NCI-H526 (cell line): ENCODE measurements at regions not wholly inside any gene's neighbourhood (a gene's known extent, or its start where the extent isn't known, plus 50 kb on each side); places are given as distances from the start of the nearest gene placed in this dataset.
"Not testable (repeated sequence)": the region's sequence is repeated elsewhere in the genome, so short reads cannot be mapped to it uniquely, and the experiment has no call there.

Experiments
- DNase-seq, 2 experiments: peaks; one replicate each; lab custom pipeline; 2025; lab: John Stamatoyannopoulos, UW

DNA sequence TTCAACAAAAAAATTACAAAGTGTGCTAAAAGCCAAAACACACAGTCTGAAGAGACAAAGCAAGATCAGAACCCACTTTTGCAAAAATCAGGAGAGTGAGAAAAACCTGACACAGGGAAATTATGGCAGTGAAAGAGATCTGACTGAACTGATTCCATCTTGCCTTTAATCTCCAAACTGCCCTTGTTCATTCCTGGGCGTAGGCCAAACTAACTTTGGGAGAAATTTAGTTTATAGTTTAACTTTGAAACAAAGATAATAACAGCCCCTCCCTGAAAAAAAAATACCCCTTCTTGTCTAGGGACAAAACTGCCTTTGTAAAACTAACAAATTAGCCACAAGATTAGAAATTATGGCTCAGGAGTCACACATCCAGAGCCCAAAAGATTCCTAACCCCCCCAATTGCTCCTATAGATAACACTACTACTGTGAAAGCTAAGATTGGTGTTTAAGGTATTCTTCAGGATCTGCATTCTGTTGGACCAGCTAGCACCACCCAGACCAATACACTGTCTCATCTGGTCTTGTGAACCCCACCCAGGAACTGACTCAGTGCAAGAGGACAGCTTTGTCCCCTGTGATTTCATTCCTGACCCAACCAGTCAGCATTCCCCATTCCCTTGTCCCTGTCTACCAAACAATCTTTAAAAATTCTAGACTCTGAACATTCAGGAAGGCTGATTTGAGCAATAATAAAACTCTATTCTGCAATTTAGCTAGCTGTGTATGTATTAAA is 226.1 kb upstream of the SH3BP4 start:
- no peak for DNase-seq

- DNase-seq: no peak
These were observed 227.0 kb upstream of the SH3BP4 start for GRCh38 chr2:234724850-234725249.

- no peak for DNase-seq
These were observed 226.5 kb upstream of the ARL4C start for GRCh38 chr2:234723400-234723799.

DNA sequence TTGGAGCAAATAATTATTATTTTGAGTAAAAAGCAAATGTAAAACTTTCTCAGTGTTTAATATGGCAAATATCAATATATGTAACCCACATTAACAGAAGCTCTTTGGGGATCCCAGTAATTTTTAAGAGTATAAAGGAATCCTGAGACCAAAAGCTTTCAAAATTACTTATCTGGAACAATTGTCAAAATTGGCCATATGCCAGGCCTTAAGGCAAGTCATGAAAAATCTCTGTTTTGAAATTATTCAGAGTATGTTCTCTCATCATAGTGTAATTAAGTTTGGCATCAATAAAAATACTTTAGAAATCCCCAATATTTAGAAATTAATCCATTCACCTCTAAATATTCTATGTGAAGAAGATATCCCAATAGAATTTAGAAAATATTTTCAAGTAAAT is 225.3 kb upstream of the ARL4C start:
- no peak for DNase-seq

DNA sequence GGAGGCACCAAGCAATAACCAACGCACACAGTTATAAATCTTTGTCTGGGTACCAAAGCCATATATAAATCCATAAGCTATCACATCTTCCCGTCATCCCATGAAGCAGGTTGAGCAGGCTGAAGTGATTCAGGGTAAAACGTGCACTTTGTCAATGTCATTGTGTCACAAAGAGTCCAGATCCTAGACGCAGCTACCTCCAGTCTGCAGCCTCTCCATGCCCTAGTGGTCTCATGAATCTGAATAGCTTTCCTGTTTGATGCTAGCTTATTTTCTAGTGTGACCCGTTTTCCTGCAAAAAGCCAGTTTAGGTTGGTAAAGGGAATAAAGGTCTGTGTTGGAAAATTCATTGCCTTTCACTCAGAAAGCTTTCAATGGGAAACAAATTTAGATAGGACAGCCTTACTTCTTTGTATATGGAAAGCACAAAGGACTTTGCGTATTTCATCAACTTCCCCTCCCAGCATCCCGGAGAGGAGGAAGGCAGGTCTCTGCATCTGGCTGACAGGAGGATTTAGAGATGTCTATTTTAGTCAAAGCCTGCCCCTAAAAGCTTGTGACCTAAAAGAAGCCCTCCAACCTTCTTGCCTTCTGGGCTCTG is 222.3 kb upstream of the ARL4C start:
- DNase-seq: no peak

GRCh38 chr2:234716271-234716670 is 219.4 kb upstream of the ARL4C start:
- DNase-seq: no peak

DNA sequence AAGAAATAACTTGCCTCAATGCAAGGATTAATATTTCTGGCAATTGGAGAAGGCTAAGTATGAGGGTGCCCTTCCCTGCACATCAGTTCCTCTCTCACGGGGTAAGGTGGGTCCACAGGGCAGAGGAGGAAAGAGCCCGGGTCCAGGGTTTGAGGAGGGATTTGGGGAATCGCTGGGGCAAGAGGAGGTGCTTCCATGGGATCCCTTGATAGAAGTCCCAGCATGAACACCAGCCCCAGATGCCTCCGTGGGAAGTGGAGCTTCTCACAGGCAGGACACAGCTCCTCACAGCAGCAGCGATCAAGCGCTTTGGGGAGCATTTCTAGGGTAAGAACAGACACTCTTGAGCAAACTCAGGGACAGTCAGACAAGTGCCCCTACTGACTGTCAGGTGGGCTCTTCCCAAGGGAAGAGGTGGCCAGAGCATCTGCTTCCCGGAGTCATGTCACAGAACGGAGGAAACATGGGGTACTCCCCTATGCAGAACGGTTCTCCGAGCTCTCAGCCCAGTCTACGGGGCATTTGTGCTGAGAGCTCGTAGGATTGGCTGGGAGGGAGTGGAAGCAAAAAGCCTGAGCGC is 218.9 kb upstream of the ARL4C start:
- DNase-seq: no peak

DNA sequence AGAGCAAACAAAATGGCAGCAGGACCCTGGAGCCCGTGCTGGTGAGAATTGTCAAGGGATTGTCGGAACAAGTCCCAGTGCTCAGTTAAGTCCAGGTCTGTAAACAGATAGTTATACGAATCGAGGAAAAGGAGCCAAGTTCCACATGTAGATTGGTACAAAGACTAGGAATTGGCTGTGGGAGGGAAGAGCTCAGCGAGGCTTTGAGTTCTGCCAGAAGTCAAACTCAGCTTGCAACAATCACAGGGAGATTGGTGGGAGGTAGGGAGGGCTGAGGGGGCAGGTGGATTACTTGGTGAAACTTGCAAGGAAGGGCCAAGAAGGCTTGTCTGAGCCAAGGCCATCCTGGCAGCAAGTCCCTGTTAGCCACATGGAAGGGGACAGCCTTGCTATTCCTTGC is 217.8 kb upstream of the ARL4C start:
- DNase-seq: no peak

GRCh38 chr2:234712421-234712935 is 215.6 kb upstream of the ARL4C start:
- no peak for DNase-seq

DNA sequence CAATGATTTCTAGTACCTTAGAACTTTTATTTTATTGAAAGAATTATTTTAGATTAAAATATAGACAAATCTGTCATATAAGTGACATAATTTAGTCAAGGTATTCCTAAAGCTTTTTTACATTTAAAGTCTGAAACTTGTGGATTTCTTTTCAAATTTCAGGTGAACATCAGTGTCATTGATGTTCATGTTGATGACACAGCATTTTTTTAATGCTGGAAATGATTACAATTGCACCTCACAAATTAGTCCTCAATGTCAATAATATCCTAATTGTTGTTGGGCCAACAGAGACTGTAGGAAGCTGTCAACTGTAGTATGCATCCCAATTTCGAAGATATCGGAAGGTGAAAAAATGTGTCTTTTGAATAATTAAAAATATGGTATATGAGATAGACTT is 214.4 kb upstream of the ARL4C start:
- DNase-seq: no peak

- DNase-seq: no peak
These were observed 213.7 kb upstream of the ARL4C start for GRCh38 chr2:234710587-234710986.

GRCh38 chr2:234710066-234710465 is 213.2 kb upstream of the ARL4C start:
- DNase-seq: no peak

GRCh38 chr2:234708717-234709116 is 211.8 kb upstream of the ARL4C start:
- DNase-seq: no peak

GRCh38 chr2:234708091-234708683 is 211.3 kb upstream of the ARL4C start:
- DNase-seq: no peak

DNA sequence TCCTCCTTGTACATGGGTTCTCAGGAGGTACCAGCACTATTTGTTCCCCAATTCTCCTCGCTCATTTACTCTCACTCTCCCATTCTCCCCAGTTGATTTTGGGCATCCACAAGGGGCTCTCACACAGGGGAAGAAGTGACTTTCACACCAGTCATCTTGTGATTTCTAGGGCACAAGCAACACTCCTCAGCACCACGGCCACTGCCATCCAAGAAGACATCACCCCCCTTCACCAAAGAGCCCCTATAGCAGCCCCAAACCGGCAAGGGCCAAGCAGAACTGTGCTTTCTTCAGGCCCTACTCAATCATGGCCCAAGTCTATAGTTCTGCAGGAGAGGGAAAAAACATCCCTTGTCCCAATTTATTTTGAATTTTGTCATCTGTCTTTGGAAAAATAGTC is 209.2 kb upstream of the ARL4C start:
- DNase-seq: no peak

- no peak for DNase-seq
These were observed 208.2 kb upstream of the ARL4C start for GRCh38 chr2:234705108-234705507.

DNA sequence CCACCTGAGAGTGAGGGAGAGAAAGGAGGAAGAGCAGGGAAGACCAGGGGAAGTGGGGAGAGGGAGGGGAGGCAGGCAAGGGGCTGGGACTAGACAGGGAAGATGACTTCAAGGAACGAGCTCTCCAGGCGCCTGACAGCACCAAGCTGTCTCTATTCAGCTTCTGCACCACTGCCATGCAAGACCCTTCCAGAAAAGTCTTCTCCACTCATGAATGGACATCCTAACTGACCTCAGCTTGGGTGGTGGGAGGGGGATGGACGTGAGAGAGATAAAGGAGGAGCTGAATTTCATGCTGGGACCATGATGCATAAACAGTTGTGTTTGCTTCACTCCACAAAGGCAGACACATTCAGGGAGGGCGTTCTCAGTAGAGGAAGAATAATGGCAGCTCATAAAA is 206.4 kb upstream of the ARL4C start:
- no peak for DNase-seq

DNA sequence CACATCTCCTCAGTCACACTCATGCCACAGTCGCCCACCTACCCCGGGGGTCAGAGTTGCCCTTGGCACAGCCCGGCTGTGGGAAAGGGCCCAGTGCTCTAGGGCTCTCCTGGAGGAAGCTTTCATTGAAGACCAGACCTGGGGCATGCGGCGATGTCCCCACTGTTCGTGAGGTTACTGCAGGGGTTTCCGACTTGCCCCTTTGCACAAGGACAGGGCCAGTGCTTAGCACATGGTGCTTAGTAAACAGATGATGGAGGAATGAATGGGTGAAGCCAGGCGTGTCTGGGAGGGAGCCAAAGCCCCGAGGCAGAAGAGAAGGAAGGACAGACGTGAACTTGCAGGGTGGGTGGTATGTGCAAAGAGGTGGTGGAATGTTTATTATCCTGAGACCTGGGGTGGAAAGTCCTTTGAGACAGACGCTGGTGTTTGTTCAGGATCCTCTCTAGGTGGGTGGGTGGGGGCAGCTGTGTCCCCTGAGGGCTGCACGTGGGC is 205.9 kb upstream of the ARL4C start:
- DNase-seq: no peak

- DNase-seq: no peak
These were observed 205.0 kb upstream of the ARL4C start for GRCh38 chr2:234701841-234702240.

- no peak for DNase-seq
These were observed 204.5 kb upstream of the ARL4C start for GRCh38 chr2:234701421-234701820.

GRCh38 chr2:234699456-234699855 is 202.6 kb upstream of the ARL4C start:
- DNase-seq: no peak

DNA sequence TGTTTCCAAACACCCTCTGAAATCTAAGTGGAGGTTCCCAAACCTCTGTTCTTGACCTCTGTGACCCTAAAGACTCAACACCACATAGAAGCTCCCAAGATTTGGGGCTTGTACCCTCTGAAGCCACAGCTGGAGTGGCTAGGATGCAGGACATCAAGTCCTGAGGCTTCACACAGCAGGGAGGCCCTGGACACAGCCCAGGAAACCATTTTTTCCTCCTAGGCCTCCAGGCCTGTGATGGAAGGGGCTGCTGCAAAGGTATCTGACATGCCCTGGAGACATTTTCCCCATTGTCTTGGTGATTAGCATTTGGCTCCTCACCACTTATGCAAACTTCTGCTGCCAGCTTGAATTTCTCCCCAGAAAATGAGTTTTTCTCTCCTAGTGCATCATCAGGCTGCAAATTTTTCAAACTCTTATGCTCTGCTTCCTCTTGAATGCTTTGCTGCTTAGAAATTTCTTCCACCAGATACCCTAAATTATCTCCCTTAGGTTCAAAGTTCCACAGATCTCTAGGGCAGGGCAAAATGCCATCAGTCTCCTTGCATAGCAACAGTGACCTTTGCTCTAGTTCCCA is 200.5 kb upstream of the ARL4C start:
- DNase-seq: not testable (repeated sequence)
